HepG2 (cell line): ENCODE measurements at regions not wholly inside any gene's neighbourhood (a gene's known extent, or its start where the extent isn't known, plus 50 kb on each side); places are given as distances from the start of the nearest gene placed in this dataset.

Experiments
- ATAC-seq: fragments of 200-7000 bp; cut with Tn5 transposase; 3 replicates; pipeline ENCODE4 v1.9.1; 2020; ENCODE audit warnings: mild to moderate bottlenecking, moderate library complexity
- BruUV-seq: library from RNA; stranded (reverse); fragments of 400-500 nt; replicated peaks from 2 replicates; lab custom pipeline; 2021; lab: Mats Ljungman, UMichigan
- CTCF ChIA-PET: fragments of 300-600 bp; formaldehyde crosslinking; extraction: SDS; loops from one replicate; lab custom pipeline; 2021; ENCODE audit warnings: low total read pairs, inconsistent platforms, low intra/inter-chr PET ratio; lab: Yijun Ruan, JAX
- POLR2A ChIA-PET: fragments of 350-600 bp; sonication (Branson Sonifier 250); formaldehyde crosslinking; loops from one replicate; lab custom pipeline; 2020; ENCODE audit warnings: antibody characterized with exemption, inconsistent platforms; lab: Yijun Ruan, JAX
- DNase-seq: peaks from one replicate; pipeline ENCODE4 v3.0.0-alpha.2; 2015; ENCODE audit warnings: low spot score
- FAIRE-seq: peaks from 3 replicates; lab custom pipeline; 2011; peaks lifted over from hg19 to GRCh38; lab: Jason Lieb, UNC
- H2AFZ ChIP-seq: one replicate; pipeline ENCODE4 v1.6.1; 2011; ENCODE audit warnings: low read length, inconsistent platforms
- H3K27ac ChIP-seq: fragments of 300-600 bp; 3 replicates; pipeline ENCODE4 v1.8.0; 2011; ENCODE audit warnings: mixed run types, mild to moderate bottlenecking, mixed read lengths, low read length, inconsistent platforms; ENCODE audit not compliant: insufficient read depth; ENCODE audit errors: extremely low read length
- H3K27me3 ChIP-seq, 2 experiments: fragments of 200-600 bp in 1 of 2; 2 replicates in 1 of 2; 3 replicates in 1 of 2; pipeline versions ENCODE4 v1.6.0 to v1.8.0; 2011; ENCODE audit warnings: low read length in 2 of 2, mild to moderate bottlenecking in 2 of 2, moderate library complexity in 2 of 2, inconsistent platforms in 1 of 2; ENCODE audit not compliant: insufficient read depth in 2 of 2, control insufficient read depth in 1 of 2
- H3K36me3 ChIP-seq, 2 experiments: fragments of 200-600 bp in 1 of 2; replicated peaks in 1 of 2; 2 replicates in 1 of 2; 3 replicates in 1 of 2; pipeline versions ENCODE4 v1.5.1 to v1.8.0; 2011; ENCODE audit warnings: low read length in 2 of 2, inconsistent platforms in 1 of 2; ENCODE audit not compliant: insufficient read depth in 2 of 2, control insufficient read depth in 1 of 2
- H3K4me1 ChIP-seq: 2 replicates; pipeline ENCODE4 v1.5.1; 2012; ENCODE audit warnings: low read length, inconsistent platforms; ENCODE audit not compliant: insufficient read depth
- H3K4me2 ChIP-seq: 2 replicates; pipeline ENCODE4 v1.6.0; 2011; ENCODE audit warnings: low read depth, low read length, inconsistent platforms
- H3K4me3 ChIP-seq, 3 experiments: fragments of 200-600 bp in 1 of 3; sonication (generic), shearing (Covaris generic) in 1 of 3; replicated peaks in 1 of 3; 2 replicates each; pipeline ENCODE4 v1.5.1; 2011 to 2016; ENCODE audit warnings: low read length in 3 of 3, inconsistent platforms in 2 of 3, low read depth in 2 of 3, mild to moderate bottlenecking in 2 of 3, control low read depth in 1 of 3, mixed read lengths in 1 of 3; ENCODE audit not compliant: insufficient read depth in 1 of 3
- H3K79me2 ChIP-seq: one replicate; pipeline ENCODE4 v1.6.1; 2011; ENCODE audit warnings: low read length, inconsistent platforms; ENCODE audit not compliant: insufficient read depth
- H3K9ac ChIP-seq: 2 replicates; pipeline ENCODE4 v1.6.0; 2011; ENCODE audit warnings: mild to moderate bottlenecking, low read depth, low read length, inconsistent platforms; ENCODE audit not compliant: insufficient read depth
- H3K9me3 ChIP-seq: 2 replicates; pipeline ENCODE4 v1.5.1; 2012; ENCODE audit warnings: mild to moderate bottlenecking, low read length
- H4K20me1 ChIP-seq: 2 replicates; pipeline ENCODE4 v1.6.0; 2011; ENCODE audit warnings: inconsistent platforms, mild to moderate bottlenecking, low read length, moderate library complexity; ENCODE audit not compliant: insufficient read depth
- CEBPG ChIP-seq: IDR thresholded peaks from 2 replicates; pipeline ENCODE4 v1.6.1; 2016
- CREB1 ChIP-seq, 2 experiments: fragments of 450-650 bp in 1 of 2; IDR thresholded peaks; 2 replicates each; pipeline ENCODE4 v1.6.1; 2016 to 2017; ENCODE audit warnings: control low read depth in 1 of 2, mild to moderate bottlenecking in 1 of 2, missing compliant biosample characterization in 1 of 2, missing genetic modification characterization in 1 of 2
- KDM2A ChIP-seq: sonication (generic); formaldehyde crosslinking; IDR thresholded peaks from 2 replicates; pipeline ENCODE4 v1.4.0; 2020; ENCODE audit warnings: low read depth, missing genetic modification reagents, borderline replicate concordance
- MXD1 ChIP-seq: sonication (generic); formaldehyde crosslinking; IDR thresholded peaks from 2 replicates; pipeline ENCODE4 v1.4.0; 2020; ENCODE audit warnings: mild to moderate bottlenecking, missing genetic modification reagents
- NFATC3 ChIP-seq: sonication (generic); formaldehyde crosslinking; IDR thresholded peaks from 2 replicates; pipeline ENCODE4 v1.5.1; 2020; ENCODE audit warnings: mild to moderate bottlenecking, missing genetic modification reagents
- RAD51 ChIP-seq: fragments of 450-650 bp; IDR thresholded peaks from 2 replicates; pipeline ENCODE4 v1.6.1; 2016; ENCODE audit warnings: borderline replicate concordance
- SNAPC2 ChIP-seq: sonication (generic); formaldehyde crosslinking; IDR thresholded peaks from 2 replicates; pipeline ENCODE4 v1.8.1; 2022; ENCODE audit warnings: mild to moderate bottlenecking, missing genetic modification reagents
- THAP11 ChIP-seq: IDR thresholded peaks from 2 replicates; pipeline ENCODE4 v1.6.1; 2016; ENCODE audit warnings: missing biosample characterization, missing genetic modification reagents
- ZFP1 ChIP-seq: IDR thresholded peaks from 2 replicates; pipeline ENCODE4 v1.6.1; 2016
- ZNF143 ChIP-seq: sonication (generic); formaldehyde crosslinking; IDR thresholded peaks from 2 replicates; pipeline ENCODE4 v1.4.0; 2020; ENCODE audit warnings: missing genetic modification reagents
- ZNF44 ChIP-seq: sonication (generic); formaldehyde crosslinking; IDR thresholded peaks from 2 replicates; pipeline ENCODE4 v1.5.1; 2020; ENCODE audit warnings: mild to moderate bottlenecking, missing genetic modification reagents
- ZNF670 ChIP-seq: sonication (generic); formaldehyde crosslinking; IDR thresholded peaks from 2 replicates; pipeline ENCODE4 v1.8.0; 2022; ENCODE audit warnings: mild to moderate bottlenecking, missing genetic modification reagents, borderline replicate concordance
- ZSCAN22 ChIP-seq: sonication (generic); formaldehyde crosslinking; IDR thresholded peaks from 2 replicates; pipeline ENCODE4 v1.4.0; 2020; ENCODE audit warnings: mild to moderate bottlenecking, missing genetic modification reagents
- WGBS: methylation state at CpG from one replicate; pipeline ENCODE4 v1.1.6; 2017; ENCODE audit warnings: low lambda C conversion rate; 5-methylcytosine and 5-hydroxymethylcytosine counted together
- in situ Hi-C: cut with HindIII; loops from 2 replicates; pipeline ENCODE4 v1.10.0; 2017; ENCODE audit warnings: low pct_unique_long_range_greater_than_20kb; ENCODE audit not compliant: extremely low pct_ligation_motif_present
- intact Hi-C: fragments of 100-400 bp; cut with micrococcal nuclease; formaldehyde crosslinking; loops from one replicate; pipeline ENCODE4 v1.10.0; 2022; ENCODE audit not compliant: unreplicated experiment
- TF ChIP-seq, protein P1 (sequence below): sonication (generic); formaldehyde crosslinking; IDR thresholded peaks from 2 replicates; pipeline ENCODE4 v1.4.0; 2020; ENCODE audit warnings: missing genetic modification reagents, mild to moderate bottlenecking, borderline replicate concordance

- TF ChIP-seq SNAPC2 (no peak), ZSCAN22 (CRISPR knock-in tag) (no peak), ZFP1 (CRISPR knock-in tag) (no peak), ZNF670 (CRISPR knock-in tag) (no peak), NFATC3 (no peak), KDM2A (CRISPR knock-in tag) (no peak)
- in situ Hi-C loops: no loop called here
- H3K36me3 ChIP-seq: no peaks in the 10 kb centered on the region
- H3K27ac ChIP-seq: no peak overlapping the region
- no peak overlapping the region for H3K9ac ChIP-seq
- FAIRE-seq (no peak), ATAC-seq (no peak), DNase-seq (no peak)
- intact Hi-C loops: no loop called here
- H3K27me3 ChIP-seq: peaks cover 0 to 3% of the 10 kb centered on the region in 2 experiments; a peak in 2 of 5 replicates
- H3K4me2 ChIP-seq: no peak overlapping the region
- H3K4me1 ChIP-seq: peaks cover 2% of the 10 kb centered on the region
- POLR2A ChIA-PET: no interaction called here
- H2AFZ ChIP-seq: no peak overlapping the region
- H3K9me3 ChIP-seq: no peaks in the 10 kb centered on the region
- 57% methylated on average over 8 of the region's 8 CpGs for WGBS
- no TSS peak for BruUV-seq
- no peaks in the 10 kb centered on the region for H4K20me1 ChIP-seq
- no peaks in the 10 kb centered on the region for H3K79me2 ChIP-seq
- CTCF ChIA-PET: no interaction called here
- no peak overlapping the region for H3K4me3 ChIP-seq
These were observed 185.8 kb upstream of the NUDT4 start for GRCh38 chr12:93191956-93192355.

DNA sequence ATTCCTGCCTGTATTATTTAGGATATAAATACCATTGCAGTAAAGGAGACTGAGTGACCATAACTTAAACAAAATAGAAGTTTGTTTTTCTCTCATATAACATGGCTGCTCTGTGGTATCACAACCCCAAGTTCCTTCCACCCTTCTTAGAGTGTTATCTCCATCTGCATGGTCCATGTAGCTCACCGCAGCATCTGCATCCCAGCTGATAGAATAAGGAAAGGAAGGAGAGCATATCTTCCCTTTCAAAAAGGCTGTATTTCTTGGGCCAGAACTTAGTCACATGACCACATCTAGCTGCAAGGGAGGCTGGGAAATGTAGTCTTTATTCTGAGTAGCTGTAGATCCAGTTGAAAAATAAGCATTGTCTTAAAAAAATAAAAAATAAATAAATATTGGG, 184.8 kb upstream of the NUDT4 start:
- no peaks in the 10 kb centered on the region for H3K9me3 ChIP-seq
- DNase-seq: no peak
- TF ChIP-seq MXD1 (CRISPR knock-in tag) (no peak), ZNF44 (CRISPR knock-in tag) (no peak), RAD51 (peak; percentile 12; the same call in 1 of the 2 replicates), CEBPG (no peak), CREB1 (IDR thresholded peaks at IDR 0.05) (no peak), CREB1 (CRISPR knock-in tag; IDR thresholded peaks at IDR 0.05) (no peak), ZNF143 (CRISPR knock-in tag) (peak; percentile 54; the same call in 1 of the 2 replicates), THAP11 (CRISPR knock-in tag) (peak; percentile 63; the same call in 1 of the 2 replicates)
- TF ChIP-seq, protein P1, sequence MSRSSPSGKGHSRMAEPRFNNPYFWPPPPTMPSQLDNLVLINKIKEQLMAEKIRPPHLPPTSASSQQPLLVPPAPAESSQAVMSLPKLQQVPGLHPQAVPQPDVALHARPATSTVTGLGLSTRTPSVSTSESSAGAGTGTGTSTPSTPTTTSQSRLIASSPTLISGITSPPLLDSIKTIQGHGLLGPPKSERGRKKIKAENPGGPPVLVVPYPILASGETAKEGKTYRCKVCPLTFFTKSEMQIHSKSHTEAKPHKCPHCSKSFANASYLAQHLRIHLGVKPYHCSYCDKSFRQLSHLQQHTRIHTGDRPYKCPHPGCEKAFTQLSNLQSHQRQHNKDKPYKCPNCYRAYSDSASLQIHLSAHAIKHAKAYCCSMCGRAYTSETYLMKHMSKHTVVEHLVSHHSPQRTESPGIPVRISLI (CRISPR knock-in tag): no peak
- TF ChIP-seq, all 625 proteins: peak for 3
- H3K27ac ChIP-seq: no peak overlapping the region
- H3K27me3 ChIP-seq: peaks cover 0 to 3% of the 10 kb centered on the region in 2 experiments; a peak in 2 of 5 replicates
- no peak for FAIRE-seq
- ATAC-seq: no peak
- peaks cover 11% of the 10 kb centered on the region for H3K4me1 ChIP-seq
- CTCF ChIA-PET: no interaction called here
- POLR2A ChIA-PET: no interaction called here
- no TSS peak for BruUV-seq
- H3K36me3 ChIP-seq: no peaks in the 10 kb centered on the region
- no peaks in the 10 kb centered on the region for H3K79me2 ChIP-seq
- intact Hi-C loops: no loop called here
- no peaks in the 10 kb centered on the region for H4K20me1 ChIP-seq
- in situ Hi-C loops: no loop called here
- WGBS: 95% methylated on average over 1 of the region's 1 CpG
- no peak overlapping the region for H3K4me3 ChIP-seq
- no peak overlapping the region for H3K9ac ChIP-seq
- no peak overlapping the region for H3K4me2 ChIP-seq
- no peak overlapping the region for H2AFZ ChIP-seq
